A204.1 (cell line): ENCODE measurements at regions not wholly inside any gene's neighbourhood (a gene's known extent, or its start where the extent isn't known, plus 50 kb on each side); places are given as distances from the start of the nearest gene placed in this dataset.
"Not testable (repeated sequence)": the region's sequence is repeated elsewhere in the genome, so short reads cannot be mapped to it uniquely, and the experiment has no call there.

Experiments
- FAIRE-seq: peaks from 2 replicates; lab custom pipeline; 2012; peaks lifted over from hg19 to GRCh38; lab: Jason Lieb, UNC

GRCh38 chr18:7178568-7178967, 52.3 kb upstream of the LRRC30 start:
- not testable (repeated sequence) for FAIRE-seq

DNA sequence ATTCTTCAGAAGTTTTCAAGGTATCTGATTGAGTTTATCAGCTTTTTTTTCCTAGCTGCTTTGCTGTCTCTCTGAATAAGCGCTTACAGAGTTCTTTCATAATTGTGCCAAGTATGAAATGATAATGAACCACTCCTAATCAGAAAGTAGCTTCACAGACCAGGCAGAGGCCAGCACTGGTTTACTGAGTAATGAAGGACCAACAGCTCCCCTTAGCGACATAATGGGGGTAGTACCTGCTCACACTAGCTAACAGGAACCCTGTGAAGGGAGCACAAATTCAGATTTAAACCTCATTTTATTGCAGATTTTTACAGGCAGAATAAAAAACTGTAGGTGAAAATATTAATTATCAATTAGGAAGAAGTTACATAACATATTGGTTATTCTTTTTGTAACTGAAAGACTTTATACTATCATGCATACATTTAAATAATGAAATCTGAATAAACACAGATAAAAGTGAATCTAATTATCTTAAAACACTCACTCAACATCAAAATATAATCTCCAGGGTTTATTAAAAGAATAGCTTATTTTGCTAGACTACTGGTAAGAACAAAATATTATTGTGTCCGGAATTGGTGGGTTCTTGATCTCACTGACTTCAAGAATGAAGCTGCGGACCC, 53.7 kb upstream of the LRRC30 start:
- peak; percentile 72 for FAIRE-seq

DNA sequence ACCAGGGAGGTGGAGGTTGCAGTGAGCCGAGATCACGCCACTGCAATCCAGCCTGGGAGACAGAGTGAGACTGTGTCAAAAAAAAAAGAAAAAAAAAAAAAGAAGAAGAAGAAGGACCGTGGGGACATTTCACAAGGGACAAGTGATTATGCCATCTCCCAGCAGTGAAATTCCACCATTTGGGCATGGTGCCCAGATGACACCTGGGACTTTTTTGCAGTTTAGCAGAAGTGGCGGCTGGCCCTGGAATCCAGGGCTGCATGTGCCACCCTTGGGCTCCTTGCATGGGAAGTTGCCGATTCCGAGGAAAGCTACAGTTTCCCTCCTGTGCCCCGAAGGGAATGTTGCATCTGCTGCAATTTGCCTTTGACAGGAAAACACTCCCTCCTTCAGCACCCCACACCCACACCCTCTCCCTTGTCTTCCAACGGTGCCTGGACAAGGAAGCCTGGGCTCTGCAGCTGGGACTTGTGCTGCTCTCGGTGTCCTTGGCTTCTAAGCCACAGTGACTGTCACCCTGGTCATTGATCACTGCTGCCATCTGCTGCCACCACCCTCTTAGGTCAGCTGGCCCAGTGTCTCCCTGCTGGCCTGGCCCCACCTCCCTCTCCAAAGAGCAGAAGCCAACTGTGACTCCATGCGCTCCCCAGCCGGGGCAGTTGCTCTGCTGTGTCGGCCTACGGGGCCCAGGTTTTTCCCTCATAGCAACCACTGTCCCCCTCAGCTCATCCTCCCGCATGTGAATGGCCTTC, 56.4 kb upstream of the LRRC30 start:
- FAIRE-seq = no peak

- no peak for FAIRE-seq
Measured at GRCh38 chr18:7173216-7173615, 55.6 kb upstream of the LAMA1 start.

DNA sequence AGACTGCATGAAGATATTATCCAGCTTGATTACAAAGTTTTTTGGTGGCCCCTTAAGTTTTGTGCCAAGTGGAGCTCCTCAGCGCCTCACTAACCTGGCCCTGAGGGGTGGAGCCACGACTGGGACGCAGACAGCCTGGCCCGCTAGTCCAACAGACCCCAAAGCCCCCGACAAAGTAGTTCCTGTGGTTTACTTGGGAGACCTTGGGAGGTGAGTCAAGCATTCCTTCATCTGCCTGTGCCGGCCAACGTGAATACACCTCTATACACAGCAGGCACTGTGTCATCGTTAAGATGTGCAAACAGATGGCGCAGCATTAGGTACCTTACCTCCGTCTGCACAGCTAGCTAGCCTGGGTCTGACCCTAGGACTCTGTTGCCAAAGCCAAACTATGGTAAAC, 55.0 kb upstream of the LAMA1 start:
- FAIRE-seq = no peak

DNA sequence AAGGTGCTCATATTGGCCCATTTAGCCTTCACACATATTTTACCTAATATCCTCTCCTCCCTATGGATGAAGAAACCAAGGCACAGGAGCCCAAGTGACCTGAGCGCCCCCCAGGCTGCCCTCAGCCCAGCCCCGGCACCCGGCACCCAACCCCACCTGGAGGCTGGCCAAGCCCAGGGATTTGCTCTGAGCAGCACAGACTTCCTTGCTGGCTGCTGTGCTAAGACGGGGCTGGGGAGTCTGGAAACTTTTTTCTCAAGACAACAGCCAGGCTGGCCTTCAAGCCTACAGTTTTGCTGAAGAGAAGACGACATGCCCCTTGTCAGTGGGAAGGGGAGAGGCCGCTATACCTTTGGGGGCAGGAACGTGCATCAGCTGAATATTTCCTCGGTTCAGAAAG, 52.7 kb upstream of the LAMA1 start:
- no peak for FAIRE-seq

- no peak for FAIRE-seq
Measured at GRCh38 chr18:7169601-7170000, 52.0 kb upstream of the LAMA1 start.

GRCh38 chr18:7168408-7168807, 50.8 kb upstream of the LAMA1 start:
- FAIRE-seq = no peak
